ENCODE measurements at regions not wholly inside any gene's neighbourhood (a gene's known extent, or its start where the extent isn't known, plus 50 kb on each side); places are given as distances from the start of the nearest gene placed in this dataset.
"Not testable (repeated sequence)": the region's sequence is repeated elsewhere in the genome, so short reads cannot be mapped to it uniquely, and the experiment has no call there.

GRCh38 chr7:68623030-68623429 is 975.2 kb upstream of the AUTS2 start:
- TF ChIP-seq CTCF (IDR thresholded peaks at IDR 0.05; ENCODE audit: insufficient read depth, low read length, poor library complexity, severe bottlenecking): no peak
- Histone ChIP-seq H3K36me3 (ENCODE audit: control insufficient read depth, insufficient read depth, low read length) (no peaks in the 10 kb centered on the region), H3K4me3 (replicated peaks; ENCODE audit: low read depth, low read length) (no peak overlapping the region), H3K27me3 (replicated peaks; ENCODE audit: control insufficient read depth, insufficient read depth, low read length) (no peaks in the 10 kb centered on the region)
- DNase-seq (ENCODE audit: extremely low read depth, insufficient read length): no peak

- no peak for DNase-seq (ENCODE audit: extremely low read depth, insufficient read length)
- no peaks in the 10 kb centered on the region for H3K36me3 ChIP-seq (ENCODE audit: control insufficient read depth, insufficient read depth, low read length)
- no peak overlapping the region for H3K4me3 ChIP-seq (replicated peaks; ENCODE audit: low read depth, low read length)
- H3K27me3 ChIP-seq (replicated peaks; ENCODE audit: control insufficient read depth, insufficient read depth, low read length): no peaks in the 10 kb centered on the region
- TF ChIP-seq CTCF (IDR thresholded peaks at IDR 0.05; ENCODE audit: insufficient read depth, low read length, poor library complexity, severe bottlenecking): no peak
These were observed 970.9 kb upstream of the AUTS2 start for GRCh38 chr7:68627247-68627864.

GRCh38 chr7:68630914-68631313 is 967.4 kb upstream of the AUTS2 start:
- H3K36me3 ChIP-seq (ENCODE audit: control insufficient read depth, insufficient read depth, low read length); H3K4me3 ChIP-seq (replicated peaks; ENCODE audit: low read depth, low read length); DNase-seq (ENCODE audit: extremely low read depth, insufficient read length); H3K27me3 ChIP-seq (replicated peaks; ENCODE audit: control insufficient read depth, insufficient read depth, low read length): not testable (repeated sequence)

GRCh38 chr7:68640103-68640502 is 958.2 kb upstream of the AUTS2 start:
- no peak for DNase-seq (ENCODE audit: extremely low read depth, insufficient read length)
- TF ChIP-seq CTCF (IDR thresholded peaks at IDR 0.05; ENCODE audit: insufficient read depth, low read length, poor library complexity, severe bottlenecking): no peak
- no peaks in the 10 kb centered on the region for H3K36me3 ChIP-seq (ENCODE audit: control insufficient read depth, insufficient read depth, low read length)
- no peaks in the 10 kb centered on the region for H3K27me3 ChIP-seq (replicated peaks; ENCODE audit: control insufficient read depth, insufficient read depth, low read length)
- H3K4me3 ChIP-seq (replicated peaks; ENCODE audit: low read depth, low read length): no peak overlapping the region

- no peaks in the 10 kb centered on the region for H3K27me3 ChIP-seq (replicated peaks; ENCODE audit: control insufficient read depth, insufficient read depth, low read length)
- no peak for TF ChIP-seq CTCF (IDR thresholded peaks at IDR 0.05; ENCODE audit: insufficient read depth, low read length, poor library complexity, severe bottlenecking)
- no peaks in the 10 kb centered on the region for H3K36me3 ChIP-seq (ENCODE audit: control insufficient read depth, insufficient read depth, low read length)
- no peak for DNase-seq (ENCODE audit: extremely low read depth, insufficient read length)
- no peak overlapping the region for H3K4me3 ChIP-seq (replicated peaks; ENCODE audit: low read depth, low read length)
These were observed 955.5 kb upstream of the AUTS2 start for GRCh38 chr7:68642727-68643126.

GRCh38 chr7:68663392-68663791 is 934.9 kb upstream of the AUTS2 start:
- Histone ChIP-seq H3K36me3 (ENCODE audit: control insufficient read depth, insufficient read depth, low read length) (no peaks in the 10 kb centered on the region), H3K27me3 (replicated peaks; ENCODE audit: control insufficient read depth, insufficient read depth, low read length) (no peaks in the 10 kb centered on the region), H3K4me3 (replicated peaks; ENCODE audit: low read depth, low read length) (no peak overlapping the region)
- DNase-seq (ENCODE audit: extremely low read depth, insufficient read length): no peak
- no peak for TF ChIP-seq CTCF (IDR thresholded peaks at IDR 0.05; ENCODE audit: insufficient read depth, low read length, poor library complexity, severe bottlenecking)

Measured in GM06990 (cell line).